Kidney epithelial cell (primary cell): ENCODE measurements at regions not wholly inside any gene's neighbourhood (a gene's known extent, or its start where the extent isn't known, plus 50 kb on each side); places are given as distances from the start of the nearest gene placed in this dataset.

Experiments used
- DNase-seq: peaks from one replicate; pipeline ENCODE4 v3.0.0-alpha.2; 2010; ENCODE audit warnings: low read depth
- H3K27me3 ChIP-seq: 2 replicates; pipeline ENCODE4 v1.6.0; 2011; ENCODE audit warnings: low read length; ENCODE audit not compliant: control insufficient read depth, insufficient read depth
- H3K36me3 ChIP-seq: 2 replicates; pipeline ENCODE4 v1.5.1; 2011; ENCODE audit warnings: low read length; ENCODE audit not compliant: control insufficient read depth, insufficient read depth
- H3K4me3 ChIP-seq: 2 replicates; pipeline ENCODE4 v1.5.1; 2011; ENCODE audit warnings: low read depth, mild to moderate bottlenecking, control low read depth, low read length
- CTCF ChIP-seq: IDR thresholded peaks from 2 replicates; pipeline ENCODE4 v1.5.1; 2011; ENCODE audit warnings: mild to moderate bottlenecking, moderate library complexity, low read length, control low read depth, inconsistent platforms; ENCODE audit not compliant: insufficient read depth, poor library complexity, severe bottlenecking

- Histone ChIP-seq H3K4me3 (no peak overlapping the region), H3K36me3 (no peaks in the 10 kb centered on the region), H3K27me3 (no peaks in the 10 kb centered on the region)
- TF ChIP-seq CTCF, result no peak
- no peak for DNase-seq
Measured at GRCh38 chr12:68451261-68452077, 119.3 kb upstream of the MDM1 start.

GRCh38 chr12:68452078-68452715, 120.0 kb upstream of the MDM1 start:
- Histone ChIP-seq H3K36me3 (no peaks in the 10 kb centered on the region), H3K27me3 (no peaks in the 10 kb centered on the region), H3K4me3 (no peak overlapping the region)
- no peak for TF ChIP-seq CTCF
- DNase-seq, result no peak

- Histone ChIP-seq H3K4me3 (no peak overlapping the region), H3K27me3 (no peaks in the 10 kb centered on the region), H3K36me3 (no peaks in the 10 kb centered on the region)
- TF ChIP-seq CTCF, result no peak
- no peak for DNase-seq
Measured at GRCh38 chr12:68453278-68453677, 121.1 kb upstream of the MDM1 start.

GRCh38 chr12:68453876-68454275, 121.7 kb upstream of the MDM1 start:
- Histone ChIP-seq H3K4me3 (no peak overlapping the region), H3K36me3 (no peaks in the 10 kb centered on the region), H3K27me3 (no peaks in the 10 kb centered on the region)
- no peak for TF ChIP-seq CTCF
- no peak for DNase-seq

GRCh38 chr12:68454892-68455291, 122.7 kb upstream of the MDM1 start:
- Histone ChIP-seq H3K4me3 (no peak overlapping the region), H3K36me3 (no peaks in the 10 kb centered on the region), H3K27me3 (no peaks in the 10 kb centered on the region)
- no peak for DNase-seq
- TF ChIP-seq CTCF, result no peak
